Psoas muscle (tissue), 7 donors: ENCODE measurements at regions not wholly inside any gene's neighbourhood (a gene's known extent, or its start where the extent isn't known, plus 50 kb on each side); places are given as distances from the start of the nearest gene placed in this dataset.

Experiments
- ATAC-seq, 4 donors: fragments of 200-7000 bp; cut with Tn5 transposase; one replicate each; pipeline ENCODE4 v1.9.1; 2020; ENCODE audit warnings: moderate library complexity in 3 of 4, mild to moderate bottlenecking in 2 of 4
- DNase-seq, 2 donors: peaks; one replicate each; pipeline ENCODE4 v3.0.0-alpha.2; 2020
- H3K27ac ChIP-seq: fragments of 200-600 bp; one replicate; pipeline ENCODE4 v1.8.0; 2022
- H3K27me3 ChIP-seq, 3 donors: fragments of 200-600 bp in 1 of 3; one replicate each; pipeline versions ENCODE4 v1.6.1 to v1.8.0; 2013 to 2022; ENCODE audit warnings: low read length in 2 of 3, mild to moderate bottlenecking in 2 of 3, moderate library complexity in 1 of 3; ENCODE audit not compliant: insufficient read depth in 3 of 3
- H3K36me3 ChIP-seq, 2 donors: fragments of 200-600 bp in 1 of 2; one replicate each; pipeline versions ENCODE4 v1.6.1 to v1.8.0; 2013 to 2022; ENCODE audit warnings: low read depth in 1 of 2, mild to moderate bottlenecking in 1 of 2, moderate library complexity in 1 of 2; ENCODE audit not compliant: insufficient read depth in 1 of 2
- H3K4me1 ChIP-seq: fragments of 200-600 bp; one replicate; pipeline ENCODE4 v1.8.0; 2022
- H3K4me3 ChIP-seq: fragments of 200-600 bp; one replicate; pipeline ENCODE4 v1.8.0; 2022; ENCODE audit warnings: mild to moderate bottlenecking
- H3K9me3 ChIP-seq: fragments of 200-600 bp; one replicate; pipeline ENCODE4 v1.8.0; 2022
- CTCF ChIP-seq: fragments of 200-600 bp; IDR thresholded peaks from one replicate; pipeline ENCODE4 v1.8.0; 2022; ENCODE audit warnings: antibody characterized with exemption
- WGBS, 3 donors: extraction: QIAGEN DNeasy Blood & Tissue Kit; methylation state at CpG; one replicate each; pipeline versions ENCODE4 v1.1.6 to v1.1.7; 2013; 5-methylcytosine and 5-hydroxymethylcytosine counted together
- intact Hi-C, 2 donors: fragments of 100-400 bp; cut with DNase I; formaldehyde crosslinking; loops; one replicate each; pipeline versions ENCODE4 v1.11.0 to v1.14.2; 2022
- donor health status: healthy with polysubstance abuse.
- donor health status: DM: no; HTN: no; CAD: no; lungs with moderate emphysema.
- donor health status: Bipolar disorder and iron deficiency.
- donor health status: healthy.
- donor health status: DM: yes; HTN: yes; CAD: no.
- donor health status: DM: no; HTN: no; CAD: no.
- donor health status: DM: yes; HTN: yes; CAD: no.

- no peak for ATAC-seq
- no peak overlapping the region for H3K4me3 ChIP-seq
- no peaks in the 10 kb centered on the region for H3K27me3 ChIP-seq
- peaks cover 7% of the 10 kb centered on the region for H3K4me1 ChIP-seq
- no peak overlapping the region for H3K27ac ChIP-seq
- H3K36me3 ChIP-seq = no peaks in the 10 kb centered on the region
- no peak for DNase-seq
- H3K9me3 ChIP-seq = no peaks in the 10 kb centered on the region
- intact Hi-C loops = no loop called here
- TF ChIP-seq CTCF = no peak
- 85 to 93% (median 86%) methylated on average over 10 of the region's 10 CpGs for WGBS, 3 donors
These were observed 367.9 kb downstream of the MN1 start for GRCh38 chr22:27433585-27434190.

GRCh38 chr22:27434898-27435297 lies 366.7 kb downstream of the MN1 start:
- no peak overlapping the region for H3K4me3 ChIP-seq
- peaks cover 9% of the 10 kb centered on the region for H3K4me1 ChIP-seq
- H3K36me3 ChIP-seq = no peaks in the 10 kb centered on the region
- no peak overlapping the region for H3K27ac ChIP-seq
- H3K9me3 ChIP-seq = no peaks in the 10 kb centered on the region
- intact Hi-C loops = no loop called here
- no peak for ATAC-seq
- WGBS, 3 donors = 85 to 96% (median 91%) methylated on average over 10 of the region's 10 CpGs
- H3K27me3 ChIP-seq = no peaks in the 10 kb centered on the region
- TF ChIP-seq CTCF = no peak
- DNase-seq = no peak

- Histone ChIP-seq H3K4me1 (peaks cover 9% of the 10 kb centered on the region), H3K36me3 (no peaks in the 10 kb centered on the region), H3K9me3 (no peaks in the 10 kb centered on the region), H3K4me3 (no peak overlapping the region), H3K27me3 (no peaks in the 10 kb centered on the region), H3K27ac (no peak overlapping the region)
- no peak for TF ChIP-seq CTCF
- peak in 3 of 4 donors; percentile 19 to 56 (median 31) for ATAC-seq
- WGBS, 3 donors = 32 to 50% (median 36%) methylated on average over 19 of the region's 19 CpGs
- DNase-seq = peak; percentile 58 to 68
- intact Hi-C loops = no loop called here
These were observed 365.5 kb downstream of the MN1 start for GRCh38 chr22:27435844-27436576.

DNA sequence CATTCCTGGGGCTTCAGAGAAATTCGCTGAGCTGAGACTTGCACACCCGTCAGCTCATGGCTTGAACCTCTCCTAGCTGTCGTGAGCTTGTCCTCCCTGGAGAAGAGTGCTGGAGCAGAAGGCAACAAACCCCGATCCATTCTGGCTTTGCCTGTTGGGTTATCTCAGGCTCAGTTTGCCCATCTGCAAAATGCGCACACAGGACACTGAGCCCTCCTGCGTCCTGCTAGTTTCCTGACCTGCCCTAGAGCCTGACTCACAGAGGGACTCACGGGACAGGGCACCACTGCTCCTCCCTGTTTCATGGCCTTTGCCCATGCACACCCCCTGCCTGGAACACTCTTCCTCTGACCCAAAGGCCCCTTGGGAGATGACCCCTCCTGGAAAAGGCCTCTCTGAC lies 365.0 kb downstream of the MN1 start:
- no peak for ATAC-seq
- Histone ChIP-seq H3K27ac (no peak overlapping the region), H3K27me3 (no peaks in the 10 kb centered on the region), H3K4me3 (no peak overlapping the region), H3K36me3 (no peaks in the 10 kb centered on the region), H3K9me3 (no peaks in the 10 kb centered on the region), H3K4me1 (peaks cover 9% of the 10 kb centered on the region)
- 82 to 90% (median 84%) methylated on average over 7 of the region's 7 CpGs for WGBS, 3 donors
- TF ChIP-seq CTCF = no peak
- intact Hi-C loops = no loop called here
- DNase-seq = no peak
